HCT116 (cell line): ENCODE measurements at regions not wholly inside any gene's neighbourhood (a gene's known extent, or its start where the extent isn't known, plus 50 kb on each side); places are given as distances from the start of the nearest gene placed in this dataset.

Experiments
- ATAC-seq: fragments of 200-7000 bp; cut with Tn5 transposase; 2 replicates; pipeline ENCODE4 v1.9.1; 2020; ENCODE audit warnings: mild to moderate bottlenecking, moderate library complexity
- BruUV-seq: library from RNA; stranded (reverse); fragments of 400-500 nt; replicated peaks from 2 replicates; lab custom pipeline; 2021; lab: Mats Ljungman, UMichigan
- CTCF ChIA-PET: fragments of 300-600 bp; sonication (Branson Sonifier 250); formaldehyde crosslinking; loops from one replicate; lab custom pipeline; 2021; ENCODE audit warnings: antibody characterized with exemption; lab: Charles Lee
- POLR2A ChIA-PET: fragments of 300-600, 350-600 bp; sonication (Branson Sonifier 250); formaldehyde crosslinking; loops from one replicate; lab custom pipeline; 2021; ENCODE audit warnings: antibody characterized with exemption; lab: Charles Lee
- RAD21 ChIA-PET, 2 experiments: fragments of 300-600 bp; sonication (Branson Sonifier 250); formaldehyde crosslinking; loops; one replicate each; lab custom pipeline; 2023; ENCODE audit warnings: low total read pairs in 2 of 2; ENCODE audit not compliant: uncharacterized antibody in 2 of 2, unreplicated experiment in 2 of 2, low non-redundant PET in 1 of 2; lab: Charles Lee
- DNase-seq: peaks from one replicate; pipeline ENCODE4 v3.0.0-alpha.2; 2010; ENCODE audit warnings: low read depth, low spot score
- H2AFZ ChIP-seq: fragments of 200-600 bp; shearing (Covaris generic), sonication (generic); 2 replicates; pipeline ENCODE4 v1.6.1; 2017; ENCODE audit warnings: low read depth, mixed run types, mixed read lengths, antibody characterized with exemption, low read length; ENCODE audit not compliant: poor library complexity, severe bottlenecking
- H3K27ac ChIP-seq: 2 replicates; pipeline ENCODE4 v1.5.1; 2012; ENCODE audit warnings: low read depth, low read length
- H3K27me3 ChIP-seq: fragments of 200-600 bp; sonication (generic); 2 replicates; pipeline ENCODE4 v1.6.1; 2016; ENCODE audit warnings: mixed run types, low read length, mixed read lengths; ENCODE audit not compliant: insufficient read depth
- H3K36me3 ChIP-seq, 2 experiments: fragments of 200-500 bp in 1 of 2; fragments of 200-600 bp in 1 of 2; sonication (Bioruptor generic) in 1 of 2; sonication (generic) in 1 of 2; 2 replicates each; pipeline versions ENCODE4 v1.5.1 to v1.6.1; 2014 to 2016; ENCODE audit warnings: low read length in 2 of 2, inconsistent platforms in 1 of 2, mixed read lengths in 1 of 2, mixed run types in 1 of 2; ENCODE audit not compliant: insufficient read depth in 2 of 2, control insufficient read depth in 1 of 2
- H3K4me1 ChIP-seq, 2 experiments: fragments of 200-600 bp in 1 of 2; sonication (generic) in 1 of 2; 2 replicates each; pipeline versions ENCODE4 v1.5.1 to v1.6.1; 2012 to 2017; ENCODE audit warnings: low read length in 2 of 2, inconsistent platforms in 1 of 2, mild to moderate bottlenecking in 1 of 2, mixed read lengths in 1 of 2, mixed run types in 1 of 2, moderate library complexity in 1 of 2; ENCODE audit not compliant: insufficient read depth in 2 of 2, control insufficient read depth in 1 of 2
- H3K4me2 ChIP-seq: fragments of 200-600 bp; sonication (generic); 2 replicates; pipeline ENCODE4 v1.6.1; 2017; ENCODE audit warnings: mixed run types, low read length, mixed read lengths
- H3K4me3 ChIP-seq, 2 experiments: fragments of 200-600 bp in 1 of 2; sonication (generic) in 1 of 2; replicated peaks in 1 of 2; 2 replicates each; pipeline ENCODE4 v1.5.1; 2011 to 2016; ENCODE audit warnings: low read length in 2 of 2, control low read depth in 1 of 2, low read depth in 1 of 2, mild to moderate bottlenecking in 1 of 2, mixed read lengths in 1 of 2, mixed run types in 1 of 2
- H3K79me2 ChIP-seq: fragments of 200-600 bp; sonication (generic); 2 replicates; pipeline ENCODE4 v1.6.1; 2017; ENCODE audit warnings: mild to moderate bottlenecking, mixed run types, low read length, moderate library complexity, mixed read lengths; ENCODE audit not compliant: insufficient read depth
- H3K9ac ChIP-seq: fragments of 200-600 bp; sonication (generic); 2 replicates; pipeline ENCODE4 v1.6.1; 2016; ENCODE audit warnings: low read length, mixed read lengths
- H3K9me2 ChIP-seq: fragments of 200-600 bp; sonication (generic), shearing (Covaris generic); 2 replicates; pipeline ENCODE4 v1.6.1; 2017; ENCODE audit warnings: mixed run types, mild to moderate bottlenecking, moderate library complexity; ENCODE audit not compliant: insufficient read depth
- H3K9me3 ChIP-seq, 2 experiments: fragments of 200-500 bp in 1 of 2; fragments of 200-600 bp in 1 of 2; sonication (Bioruptor generic) in 1 of 2; sonication (generic) in 1 of 2; 2 replicates each; pipeline ENCODE4 v1.6.1; 2014 to 2017; ENCODE audit warnings: low read length in 2 of 2, mixed read lengths in 2 of 2, inconsistent platforms in 1 of 2, low read depth in 1 of 2, mild to moderate bottlenecking in 1 of 2, mixed run types in 1 of 2, moderate library complexity in 1 of 2; ENCODE audit not compliant: control insufficient read depth in 1 of 2, insufficient read depth in 1 of 2
- H4K20me1 ChIP-seq: fragments of 200-600 bp; sonication (generic), shearing (Covaris generic); 2 replicates; pipeline ENCODE4 v1.6.1; 2017; ENCODE audit warnings: mixed run types, mild to moderate bottlenecking, moderate library complexity; ENCODE audit not compliant: insufficient read depth
- ATF3 ChIP-seq: IDR thresholded peaks from 2 replicates; pipeline ENCODE4 v1.6.1; 2012
- CBX3 ChIP-seq: IDR thresholded peaks from 2 replicates; pipeline ENCODE4 v1.6.1; 2012; ENCODE audit warnings: low read depth
- CEBPB ChIP-seq: IDR thresholded peaks from 2 replicates; pipeline ENCODE4 v1.6.1; 2012; ENCODE audit warnings: low read depth
- CTCF ChIP-seq, 3 experiments: fragments of 200-600 bp in 1 of 3; sonication (generic) in 1 of 3; IDR thresholded peaks in 2 of 3; conservative IDR thresholded peaks in 1 of 3; 2 replicates each; pipeline ENCODE4 v1.5.1; 2012 to 2017; ENCODE audit warnings: low read depth in 2 of 3, low read length in 2 of 3, antibody characterized with exemption in 1 of 3, borderline replicate concordance in 1 of 3, control low read depth in 1 of 3, mild to moderate bottlenecking in 1 of 3, mixed read lengths in 1 of 3, mixed run types in 1 of 3, moderate library complexity in 1 of 3; ENCODE audit not compliant: insufficient read depth in 1 of 3
- EZH2phosphoT487 ChIP-seq: fragments of 200-600 bp; IDR thresholded peaks from 2 replicates; pipeline ENCODE4 v1.6.1; 2018; ENCODE audit warnings: antibody characterized with exemption, borderline replicate concordance
- FOSL1 ChIP-seq: IDR thresholded peaks from 2 replicates; pipeline ENCODE4 v1.6.1; 2012; ENCODE audit warnings: low read depth
- POLR2A ChIP-seq: IDR thresholded peaks from 2 replicates; pipeline ENCODE4 v1.7.0; 2011; ENCODE audit warnings: borderline replicate concordance; ENCODE audit not compliant: insufficient read depth, insufficient read length; ENCODE audit errors: extremely low read depth
- POLR2AphosphoS5 ChIP-seq: IDR thresholded peaks from 2 replicates; pipeline ENCODE4 v1.6.1; 2011; ENCODE audit warnings: mild to moderate bottlenecking, low read depth, low read length, moderate library complexity
- RAD21 ChIP-seq: IDR thresholded peaks from 2 replicates; pipeline ENCODE4 v1.6.1; 2012; ENCODE audit warnings: low read depth, mild to moderate bottlenecking
- SIN3A ChIP-seq: IDR thresholded peaks from 2 replicates; pipeline ENCODE4 v1.6.1; 2012; ENCODE audit warnings: low read depth
- SP1 ChIP-seq: IDR thresholded peaks from 2 replicates; pipeline ENCODE4 v1.6.1; 2012; ENCODE audit warnings: low read depth
- SRF ChIP-seq: IDR thresholded peaks from 2 replicates; pipeline ENCODE4 v1.6.1; 2012; ENCODE audit warnings: low read depth
- TCF7L2 ChIP-seq: IDR thresholded peaks from 2 replicates; pipeline ENCODE4 v1.7.0; 2011; ENCODE audit warnings: borderline replicate concordance, inconsistent platforms; ENCODE audit not compliant: insufficient read depth, insufficient read length; ENCODE audit errors: extremely low read depth
- YY1 ChIP-seq: IDR thresholded peaks from 2 replicates; pipeline ENCODE4 v1.6.1; 2011; ENCODE audit warnings: low read length, low read depth, moderate library complexity, mild to moderate bottlenecking; ENCODE audit not compliant: insufficient replicate concordance; ENCODE audit errors: extremely low read depth
- ZBTB33 ChIP-seq: IDR thresholded peaks from 2 replicates; pipeline ENCODE4 v1.6.1; 2011; ENCODE audit warnings: mild to moderate bottlenecking, low read length, moderate library complexity; ENCODE audit not compliant: insufficient replicate concordance; ENCODE audit errors: extremely low read depth
- ZFX ChIP-seq: fragments of 450-650 bp; IDR thresholded peaks from 2 replicates; pipeline ENCODE4 v1.6.1; 2017
- ZNF274 ChIP-seq: fragments of 200-500 bp; sonication (Bioruptor generic); IDR thresholded peaks from 2 replicates; pipeline ENCODE4 v1.6.1; 2014; ENCODE audit warnings: mild to moderate bottlenecking, low read depth, low read length, inconsistent platforms
- intact Hi-C: fragments of 100-400 bp; cut with micrococcal nuclease; formaldehyde crosslinking; loops from 2 replicates; pipeline ENCODE4 v1.10.0; 2022

- Histone ChIP-seq H3K4me2 (peak overlapping the region; percentile 25; the same call in 1 of the 2 replicates), H3K4me1 (peaks cover 46 to 78% of the 10 kb centered on the region in 2 experiments), H3K9me2 (no peaks in the 10 kb centered on the region), H3K9ac (no peak overlapping the region), H2AFZ (no peak overlapping the region), H3K9me3 (no peaks in the 10 kb centered on the region), H4K20me1 (no peaks in the 10 kb centered on the region), H3K27ac (peak overlapping the region; percentile 84), H3K36me3 (no peaks in the 10 kb centered on the region), H3K27me3 (no peaks in the 10 kb centered on the region), H3K79me2 (no peaks in the 10 kb centered on the region), H3K4me3 (no peak overlapping the region)
- no TSS peak for BruUV-seq
- ChIA-PET POLR2A (interaction anchor here (0.8 to 1.1 kb wide), 2 partner anchors 17 to 238 kb away, joined by 3 to 9 read pairs; no protein-coding TSS in a partner anchor), CTCF (no interaction called here), RAD21 (no interaction called here)
- intact Hi-C loops: no loop called here
- DNase-seq (no peak), ATAC-seq (no peak)
- TF ChIP-seq ZNF274 (no peak), SRF (no peak), POLR2AphosphoS5 (no peak), EZH2phosphoT487 (no peak), ZFX (no peak), RAD21 (no peak), TCF7L2 (no peak)
These were observed 69.7 kb downstream of the PHLDA1 start for GRCh38 chr12:75961878-75962277.

- no peaks in the 10 kb centered on the region for H3K9me2 ChIP-seq
- ATAC-seq (no peak), DNase-seq (no peak)
- peaks cover 48 to 78% of the 10 kb centered on the region in 2 experiments for H3K4me1 ChIP-seq
- no peaks in the 10 kb centered on the region for H3K27me3 ChIP-seq
- BruUV-seq: no TSS peak
- H3K4me2 ChIP-seq: peak overlapping the region; percentile 25; the same call in 1 of the 2 replicates
- ChIA-PET RAD21 (no interaction called here), CTCF (no interaction called here), POLR2A (interaction anchor here (0.6 to 0.8 kb wide), 2 partner anchors 20 to 237 kb away, joined by 3 read pairs; no protein-coding TSS in a partner anchor)
- H3K9ac ChIP-seq: no peak overlapping the region
- H3K27ac ChIP-seq: peak overlapping the region; percentile 84
- no peak overlapping the region for H3K4me3 ChIP-seq
- no peaks in the 10 kb centered on the region for H3K9me3 ChIP-seq
- H3K36me3 ChIP-seq: no peaks in the 10 kb centered on the region
- no peaks in the 10 kb centered on the region for H4K20me1 ChIP-seq
- intact Hi-C loops: no loop called here
- H3K79me2 ChIP-seq: no peaks in the 10 kb centered on the region
- no peak overlapping the region for H2AFZ ChIP-seq
- TF ChIP-seq ZBTB33 (no peak), ATF3 (no peak), CTCF (IDR thresholded peaks at IDR 0.05 in 2 of 3, conservative IDR thresholded peaks at IDR 0.05 in 1 of 3; ENCODE audit: borderline replicate concordance in 1 of 3, insufficient read depth in 1 of 3, low read depth in 2 of 3, low read length in 2 of 3) (no peak), CBX3 (no peak), POLR2AphosphoS5 (no peak), YY1 (no peak), FOSL1 (no peak), SIN3A (no peak), SP1 (no peak), CEBPB (no peak), POLR2A (no peak)
These were observed 70.5 kb downstream of the PHLDA1 start for GRCh38 chr12:75960954-75961661.
